ENCODE measurements at regions not wholly inside any gene's neighbourhood (a gene's known extent, or its start where the extent isn't known, plus 50 kb on each side); places are given as distances from the start of the nearest gene placed in this dataset.

- no peak for DNase-seq
Measured at GRCh38 chr1:96025062-96025461, 696.5 kb upstream of the PTBP2 start.

GRCh38 chr1:96028071-96028470 is 693.5 kb upstream of the PTBP2 start:
- DNase-seq, result no peak

- no peak for DNase-seq
Measured at GRCh38 chr1:96030312-96030711, 691.3 kb upstream of the PTBP2 start.

- DNase-seq, result no peak
Measured at GRCh38 chr1:96034006-96034405, 687.6 kb upstream of the PTBP2 start.

GRCh38 chr1:96036763-96037162 is 684.8 kb upstream of the PTBP2 start:
- DNase-seq, result no peak

GRCh38 chr1:96038636-96039035 is 682.9 kb upstream of the PTBP2 start:
- DNase-seq, result no peak

- no peak for DNase-seq
Measured at GRCh38 chr1:96039910-96040309, 681.7 kb upstream of the PTBP2 start.

GRCh38 chr1:96041470-96041869 is 680.1 kb upstream of the PTBP2 start:
- DNase-seq, result no peak

GRCh38 chr1:96048572-96049212 is 672.9 kb upstream of the PTBP2 start:
- DNase-seq, result no peak

- DNase-seq, result no peak
Measured at GRCh38 chr1:96049759-96050409, 671.7 kb upstream of the PTBP2 start.

GRCh38 chr1:96059276-96059675 is 662.3 kb upstream of the PTBP2 start:
- DNase-seq, result no peak

- no peak for DNase-seq
Measured at GRCh38 chr1:96059736-96060135, 661.8 kb upstream of the PTBP2 start.

- no peak for DNase-seq
Measured at GRCh38 chr1:96060621-96061020, 661.0 kb upstream of the PTBP2 start.

- no peak for DNase-seq
Measured at GRCh38 chr1:96072021-96072420, 649.6 kb upstream of the PTBP2 start.

GRCh38 chr1:96073100-96073499 is 648.5 kb upstream of the PTBP2 start:
- no peak for DNase-seq

- DNase-seq, result no peak
Measured at GRCh38 chr1:96074422-96074821, 647.2 kb upstream of the PTBP2 start.

- no peak for DNase-seq
Measured at GRCh38 chr1:96074876-96075577, 646.6 kb upstream of the PTBP2 start.

- DNase-seq, result no peak
Measured at GRCh38 chr1:96075704-96076455, 645.7 kb upstream of the PTBP2 start.

GRCh38 chr1:96076589-96076988 is 645.0 kb upstream of the PTBP2 start:
- no peak for DNase-seq

- no peak for DNase-seq
Measured at GRCh38 chr1:96079581-96079980, 642.0 kb upstream of the PTBP2 start.

- no peak for DNase-seq
Measured at GRCh38 chr1:96080925-96081324, 640.7 kb upstream of the PTBP2 start.

GRCh38 chr1:96087719-96088118 is 633.9 kb upstream of the PTBP2 start:
- DNase-seq, result no peak

GRCh38 chr1:96090134-96090533 is 631.5 kb upstream of the PTBP2 start:
- DNase-seq, result no peak

All from CD4-positive, alpha-beta T cell treated with Interleukin-6 for 4 hours (primary cell).